Trophoblast cell (in vitro differentiated cells and primary cell): ENCODE measurements at regions not wholly inside any gene's neighbourhood (a gene's known extent, or its start where the extent isn't known, plus 50 kb on each side); places are given as distances from the start of the nearest gene placed in this dataset.

ENCODE experiments used
- DNase-seq, 2 donors: peaks; one replicate each; pipeline ENCODE4 v3.0.0-alpha.2; 2016
- H2AFZ ChIP-seq: 2 replicates; pipeline ENCODE4 v1.6.1; 2013; ENCODE audit warnings: low read length, moderate library complexity, mild to moderate bottlenecking; ENCODE audit not compliant: insufficient read depth, poor library complexity
- H2AK5ac ChIP-seq: 2 replicates; pipeline ENCODE4 v1.6.1; 2013; ENCODE audit warnings: mild to moderate bottlenecking, low read length
- H2BK120ac ChIP-seq: 2 replicates; pipeline ENCODE4 v1.6.1; 2013; ENCODE audit warnings: low read length, mild to moderate bottlenecking, moderate library complexity; ENCODE audit not compliant: insufficient read depth, poor library complexity
- H2BK12ac ChIP-seq: 2 replicates; pipeline ENCODE4 v1.6.1; 2013; ENCODE audit warnings: mild to moderate bottlenecking, low read length, moderate library complexity
- H2BK5ac ChIP-seq: 2 replicates; pipeline ENCODE4 v1.6.1; 2013; ENCODE audit warnings: low read length, low read depth, moderate library complexity, mild to moderate bottlenecking; ENCODE audit not compliant: poor library complexity
- H3K14ac ChIP-seq: 2 replicates; pipeline ENCODE4 v1.6.1; 2013; ENCODE audit warnings: mild to moderate bottlenecking, low read length
- H3K18ac ChIP-seq: 2 replicates; pipeline ENCODE4 v1.6.1; 2013; ENCODE audit warnings: mild to moderate bottlenecking, low read length
- H3K23ac ChIP-seq: 2 replicates; pipeline ENCODE4 v1.6.1; 2013; ENCODE audit warnings: low read length
- H3K27ac ChIP-seq: 2 replicates; pipeline ENCODE4 v1.5.1; 2013; ENCODE audit warnings: low read depth, mild to moderate bottlenecking, inconsistent platforms, low read length, moderate library complexity
- H3K27me3 ChIP-seq: 2 replicates; pipeline ENCODE4 v1.6.1; 2013; ENCODE audit warnings: inconsistent platforms, mild to moderate bottlenecking, low read length, moderate library complexity; ENCODE audit not compliant: insufficient read depth
- H3K36me3 ChIP-seq, 2 experiments: 1 replicate in 1 of 2; 2 replicates in 1 of 2; pipeline ENCODE4 v1.6.1; 2013; ENCODE audit warnings: low read length in 2 of 2, mild to moderate bottlenecking in 2 of 2, moderate library complexity in 1 of 2; ENCODE audit not compliant: insufficient read depth in 2 of 2, control insufficient read depth in 1 of 2
- H3K4ac ChIP-seq: 2 replicates; pipeline ENCODE4 v1.6.1; 2013; ENCODE audit warnings: low read depth, mild to moderate bottlenecking, low read length, moderate library complexity
- H3K4me1 ChIP-seq, 2 experiments: 1 replicate in 1 of 2; 2 replicates in 1 of 2; pipeline ENCODE4 v1.6.1; 2013; ENCODE audit warnings: low read length in 2 of 2, mild to moderate bottlenecking in 2 of 2, moderate library complexity in 1 of 2; ENCODE audit not compliant: insufficient read depth in 2 of 2, control insufficient read depth in 1 of 2
- H3K4me2 ChIP-seq: 2 replicates; pipeline ENCODE4 v1.6.1; 2013; ENCODE audit warnings: inconsistent platforms, mild to moderate bottlenecking, low read length, moderate library complexity
- H3K4me3 ChIP-seq: 2 replicates; pipeline ENCODE4 v1.5.1; 2013; ENCODE audit warnings: mild to moderate bottlenecking, low read depth, low read length, inconsistent platforms
- H3K79me1 ChIP-seq: one replicate; pipeline ENCODE4 v1.6.1; 2013; ENCODE audit warnings: low read length
- H3K79me2 ChIP-seq: 2 replicates; pipeline ENCODE4 v1.6.1; 2013; ENCODE audit warnings: low read length, mild to moderate bottlenecking; ENCODE audit not compliant: control insufficient read depth, insufficient read depth, poor library complexity
- H3K9ac ChIP-seq: 2 replicates; pipeline ENCODE4 v1.6.1; 2013; ENCODE audit warnings: mild to moderate bottlenecking, low read length
- H3K9me3 ChIP-seq: 2 replicates; pipeline ENCODE4 v1.6.1; 2013; ENCODE audit warnings: low read depth, mild to moderate bottlenecking, control low read depth, inconsistent platforms, low read length; ENCODE audit not compliant: insufficient read depth
- H4K12ac ChIP-seq: 2 replicates; pipeline ENCODE4 v1.6.1; 2013; ENCODE audit warnings: low read depth, mild to moderate bottlenecking, low read length, moderate library complexity
- H4K8ac ChIP-seq: 2 replicates; pipeline ENCODE4 v1.6.1; 2013; ENCODE audit warnings: low read depth, mild to moderate bottlenecking, low read length, moderate library complexity
- H4K91ac ChIP-seq: one replicate; pipeline ENCODE4 v1.6.1; 2013; ENCODE audit warnings: low read depth, mild to moderate bottlenecking, low read length, moderate library complexity
- WGBS: extraction: QIAGEN DNeasy Blood & Tissue Kit; methylation state at CpG from one replicate; pipeline ENCODE4 v1.1.7; 2013; ENCODE audit warnings: missing lambda C conversion rate; ENCODE audit not compliant: insufficient read length, insufficient coverage; ENCODE audit errors: extremely low coverage; 5-methylcytosine and 5-hydroxymethylcytosine counted together

- no peak overlapping the region for H2BK5ac ChIP-seq
- WGBS, result no CpG with 5 or more reads among the region's 4 CpGs
- H2AK5ac ChIP-seq, result no peak overlapping the region
- H3K79me1 ChIP-seq, result no peaks in the 10 kb centered on the region
- no peak overlapping the region for H3K9ac ChIP-seq
- no peak overlapping the region for H4K91ac ChIP-seq
- no peak overlapping the region for H4K12ac ChIP-seq
- no peaks in the 10 kb centered on the region for H3K79me2 ChIP-seq
- no peak overlapping the region for H4K8ac ChIP-seq
- H3K4me2 ChIP-seq, result no peak overlapping the region
- DNase-seq, result no peak
- H3K36me3 ChIP-seq, result no peaks in the 10 kb centered on the region
- H3K4me1 ChIP-seq, result no peaks in the 10 kb centered on the region
- H3K23ac ChIP-seq, result no peak overlapping the region
- no peak overlapping the region for H3K4ac ChIP-seq
- peaks cover 4% of the 10 kb centered on the region for H3K9me3 ChIP-seq
- no peak overlapping the region for H2AFZ ChIP-seq
- H3K18ac ChIP-seq, result no peak overlapping the region
- no peak overlapping the region for H2BK12ac ChIP-seq
- H3K27ac ChIP-seq, result no peak overlapping the region
- no peak overlapping the region for H2BK120ac ChIP-seq
- no peak overlapping the region for H3K14ac ChIP-seq
- no peak overlapping the region for H3K4me3 ChIP-seq
- no peaks in the 10 kb centered on the region for H3K27me3 ChIP-seq
Measured at GRCh38 chr7:153320681-153321080, 561.1 kb downstream of the ACTR3B start.

DNA sequence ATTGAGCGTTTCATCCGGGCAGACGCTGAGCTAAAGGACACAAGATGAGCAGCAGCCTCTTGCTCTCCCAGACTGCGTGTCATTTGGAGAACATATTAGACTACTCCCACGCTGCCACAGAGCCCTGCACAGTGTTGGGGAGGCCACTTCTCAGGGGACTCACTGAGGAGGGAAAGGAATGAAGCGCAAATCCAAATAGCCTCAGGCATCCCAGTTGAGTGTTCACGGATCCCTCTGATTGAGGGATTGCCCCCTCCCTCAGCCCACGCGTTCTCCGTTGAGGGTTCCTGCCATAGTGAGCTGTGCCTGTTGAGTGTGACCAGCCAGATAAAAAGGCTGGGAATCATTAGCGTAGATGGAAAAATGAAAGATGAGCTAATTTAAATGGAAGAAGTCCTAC is 563.4 kb downstream of the ACTR3B start:
- no peak overlapping the region for H3K23ac ChIP-seq
- no peaks in the 10 kb centered on the region for H3K4me1 ChIP-seq
- H4K8ac ChIP-seq, result no peak overlapping the region
- no peaks in the 10 kb centered on the region for H3K79me2 ChIP-seq
- no CpG with 5 or more reads among the region's 11 CpGs for WGBS
- H3K79me1 ChIP-seq, result no peaks in the 10 kb centered on the region
- no peak overlapping the region for H3K4ac ChIP-seq
- H3K9ac ChIP-seq, result no peak overlapping the region
- H2BK120ac ChIP-seq, result no peak overlapping the region
- no peak overlapping the region for H2AFZ ChIP-seq
- H3K4me3 ChIP-seq, result no peak overlapping the region
- no peak overlapping the region for H4K91ac ChIP-seq
- H2BK12ac ChIP-seq, result no peak overlapping the region
- DNase-seq, result no peak
- no peak overlapping the region for H3K14ac ChIP-seq
- no peak overlapping the region for H3K18ac ChIP-seq
- no peak overlapping the region for H3K27ac ChIP-seq
- H4K12ac ChIP-seq, result no peak overlapping the region
- H2BK5ac ChIP-seq, result no peak overlapping the region
- no peaks in the 10 kb centered on the region for H3K36me3 ChIP-seq
- no peaks in the 10 kb centered on the region for H3K27me3 ChIP-seq
- no peak overlapping the region for H2AK5ac ChIP-seq
- peaks cover 4% of the 10 kb centered on the region for H3K9me3 ChIP-seq
- H3K4me2 ChIP-seq, result no peak overlapping the region

DNA sequence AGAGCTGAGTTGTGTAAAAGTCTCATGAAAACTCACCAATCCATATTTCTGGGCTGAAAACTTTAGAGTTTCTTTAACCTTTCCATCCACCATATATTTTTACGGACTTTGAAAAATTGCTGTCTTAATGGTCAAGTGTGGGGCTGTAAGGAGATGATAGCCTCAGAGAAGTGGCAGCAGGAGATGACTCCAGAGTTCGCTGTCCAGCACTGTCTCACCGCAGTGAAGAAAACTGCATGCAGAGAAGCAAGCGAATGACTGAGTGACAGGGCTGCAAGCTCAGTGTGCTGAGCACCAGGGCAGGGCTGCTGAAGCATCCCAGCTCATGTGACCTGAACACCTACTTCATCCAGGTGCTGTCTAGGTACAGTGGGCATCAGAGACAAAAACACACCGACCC is 564.5 kb downstream of the ACTR3B start:
- Histone ChIP-seq H4K8ac (no peak overlapping the region), H3K27me3 (no peaks in the 10 kb centered on the region), H4K12ac (no peak overlapping the region), H3K4me3 (no peak overlapping the region), H4K91ac (no peak overlapping the region), H2AFZ (no peak overlapping the region), H2AK5ac (no peak overlapping the region), H3K27ac (no peak overlapping the region), H3K4ac (no peak overlapping the region), H3K79me2 (no peaks in the 10 kb centered on the region), H3K9ac (no peak overlapping the region), H2BK12ac (no peak overlapping the region), H3K79me1 (no peaks in the 10 kb centered on the region), H2BK120ac (no peak overlapping the region), H3K36me3 (no peaks in the 10 kb centered on the region), H3K4me2 (no peak overlapping the region), H3K14ac (no peak overlapping the region), H3K9me3 (peaks cover 6% of the 10 kb centered on the region), H3K4me1 (no peaks in the 10 kb centered on the region), H3K23ac (no peak overlapping the region), H2BK5ac (no peak overlapping the region), H3K18ac (no peak overlapping the region)
- no CpG with 5 or more reads among the region's 5 CpGs for WGBS
- no peak for DNase-seq

- no peak overlapping the region for H2BK12ac ChIP-seq
- no peak overlapping the region for H3K4ac ChIP-seq
- no peak overlapping the region for H2BK5ac ChIP-seq
- H3K79me2 ChIP-seq, result no peaks in the 10 kb centered on the region
- no peak overlapping the region for H3K18ac ChIP-seq
- H3K14ac ChIP-seq, result no peak overlapping the region
- H3K27me3 ChIP-seq, result no peaks in the 10 kb centered on the region
- H3K4me1 ChIP-seq, result no peaks in the 10 kb centered on the region
- WGBS, result no CpG with 5 or more reads among the region's 9 CpGs
- no peak overlapping the region for H2AK5ac ChIP-seq
- H3K4me3 ChIP-seq, result no peak overlapping the region
- no peak for DNase-seq
- no peak overlapping the region for H3K27ac ChIP-seq
- H3K79me1 ChIP-seq, result no peaks in the 10 kb centered on the region
- no peak overlapping the region for H4K91ac ChIP-seq
- peaks cover 10% of the 10 kb centered on the region for H3K9me3 ChIP-seq
- no peak overlapping the region for H2AFZ ChIP-seq
- H4K12ac ChIP-seq, result no peak overlapping the region
- H3K4me2 ChIP-seq, result no peak overlapping the region
- no peak overlapping the region for H4K8ac ChIP-seq
- no peaks in the 10 kb centered on the region for H3K36me3 ChIP-seq
- H3K9ac ChIP-seq, result no peak overlapping the region
- H3K23ac ChIP-seq, result no peak overlapping the region
- H2BK120ac ChIP-seq, result no peak overlapping the region
Measured at GRCh38 chr7:153327683-153328082, 568.1 kb downstream of the ACTR3B start.
